GM21390 (cell line): ENCODE measurements at regions not wholly inside any gene's neighbourhood (a gene's known extent, or its start where the extent isn't known, plus 50 kb on each side); places are given as distances from the start of the nearest gene placed in this dataset.
"Not testable (repeated sequence)": the region's sequence is repeated elsewhere in the genome, so short reads cannot be mapped to it uniquely, and the experiment has no call there.

Source experiments
- ATAC-seq: cut with Tn5 transposase; IDR thresholded peaks from one replicate; pipeline ENCODE4 v1.9.1; 2021; ENCODE audit not compliant: unreplicated experiment

DNA sequence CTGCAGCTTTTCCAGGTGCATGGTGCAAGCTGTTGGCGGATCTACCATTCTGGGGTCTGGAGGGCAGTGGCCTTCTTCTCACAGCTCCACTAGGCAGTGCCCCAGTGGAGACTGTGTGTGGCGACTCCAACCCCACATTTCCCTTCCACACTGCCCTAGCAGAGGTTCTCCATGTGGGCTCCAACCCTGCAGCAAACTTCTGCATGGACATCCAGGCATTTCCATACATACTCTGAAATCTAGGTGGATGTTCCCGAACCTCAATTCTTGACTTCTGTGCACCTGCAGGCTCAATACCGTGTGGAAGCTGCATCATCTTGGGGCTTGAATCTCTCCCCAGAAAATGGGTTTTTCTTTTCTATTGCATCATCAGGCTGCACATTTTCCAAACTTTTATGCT lies 160.2 kb upstream of the DYRK2 start:
- not testable (repeated sequence) for ATAC-seq

DNA sequence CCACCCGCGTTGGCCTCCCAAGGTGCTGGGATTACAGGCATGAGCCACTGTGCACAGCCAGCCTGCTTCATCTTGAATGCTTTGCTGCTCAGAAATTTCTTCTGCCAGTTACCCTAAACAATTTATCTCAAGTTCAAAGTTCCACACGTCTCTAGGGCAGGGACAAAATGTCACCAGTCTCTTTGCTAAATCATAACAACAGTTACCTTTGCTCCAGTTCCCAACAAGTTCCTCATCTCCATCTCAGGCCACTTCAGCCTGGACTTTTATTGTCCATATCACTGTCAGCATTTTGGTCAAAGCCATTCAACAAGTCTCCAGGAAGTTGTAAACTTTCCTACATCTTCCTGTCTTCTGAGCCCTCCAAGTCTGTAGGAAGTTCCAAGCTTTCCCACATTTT lies 159.5 kb upstream of the DYRK2 start:
- no peak for ATAC-seq

DNA sequence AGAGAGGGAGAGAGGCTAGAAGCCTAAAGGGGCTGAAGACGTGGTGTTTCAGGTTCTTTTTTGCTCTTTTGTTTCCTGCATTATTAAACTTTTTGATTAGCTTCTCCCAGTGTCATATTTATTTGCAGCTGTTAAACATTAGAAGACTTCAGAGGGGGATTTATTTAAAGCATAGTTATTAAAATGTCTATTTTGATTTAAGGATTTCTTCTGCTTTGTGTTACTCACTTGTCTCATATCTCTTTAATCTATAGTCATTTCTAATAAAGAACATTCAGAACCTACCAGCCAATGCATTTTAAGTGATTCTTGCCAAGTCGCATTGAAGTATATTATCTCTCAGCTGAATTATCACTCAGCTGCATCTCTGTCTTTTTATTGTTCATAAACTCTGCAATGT lies 152.0 kb upstream of the DYRK2 start:
- no peak for ATAC-seq

DNA sequence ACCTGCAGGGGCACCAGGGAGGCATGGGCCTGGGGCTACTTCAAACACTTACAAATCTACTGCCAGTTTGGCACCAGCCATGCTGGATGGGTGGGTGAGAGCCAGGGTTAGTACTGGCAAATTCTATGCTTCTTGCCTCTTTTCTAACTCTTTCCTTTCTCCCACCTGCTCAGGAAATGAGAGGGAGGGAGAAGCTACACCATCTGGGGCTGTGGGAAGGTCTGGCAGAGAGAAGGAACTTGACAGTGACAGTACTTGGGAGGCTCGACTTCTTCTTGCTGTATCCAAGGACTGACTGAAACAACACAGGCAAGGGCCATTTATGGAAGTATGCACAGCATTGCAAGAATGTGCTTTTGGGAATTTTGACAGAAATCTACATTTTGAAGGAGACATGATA lies 149.6 kb upstream of the DYRK2 start:
- no peak for ATAC-seq

DNA sequence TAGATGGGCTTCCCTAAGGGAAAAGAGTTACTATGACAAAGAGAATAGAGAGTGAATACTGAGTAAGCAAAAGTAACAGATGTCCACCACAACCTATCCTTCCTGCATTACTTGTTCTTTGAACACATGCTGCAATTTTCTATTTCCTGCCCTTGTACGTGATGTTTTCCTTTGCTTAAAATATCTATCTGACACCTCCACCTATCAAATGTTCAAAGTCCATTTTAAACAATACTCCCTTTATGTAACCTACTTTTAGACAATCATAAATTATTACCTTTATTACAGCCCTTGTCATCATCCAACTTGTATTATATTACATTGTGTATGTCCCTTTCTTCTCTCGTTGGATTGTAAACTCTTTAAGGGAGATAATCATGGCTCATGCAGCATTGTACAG lies 147.2 kb upstream of the DYRK2 start:
- no peak for ATAC-seq

DNA sequence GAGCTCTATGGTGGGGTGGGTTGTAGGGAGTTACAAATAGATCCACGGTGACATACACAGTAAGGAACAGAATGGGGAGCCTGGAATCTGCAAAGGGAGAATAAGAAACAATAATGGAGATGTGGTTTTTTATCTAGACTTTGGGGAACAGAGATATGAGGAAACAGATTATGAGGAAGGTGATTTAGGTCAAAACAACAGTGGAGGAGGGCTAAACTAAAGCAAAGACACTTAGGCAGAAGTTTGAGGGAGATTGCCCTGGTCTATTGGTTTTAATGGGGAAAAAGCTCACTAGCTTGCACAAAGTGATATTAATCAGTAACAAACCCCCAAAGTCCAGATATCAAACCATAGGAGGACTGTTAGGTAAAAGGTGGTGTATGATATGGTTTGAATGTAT lies 144.5 kb upstream of the DYRK2 start:
- no peak for ATAC-seq

DNA sequence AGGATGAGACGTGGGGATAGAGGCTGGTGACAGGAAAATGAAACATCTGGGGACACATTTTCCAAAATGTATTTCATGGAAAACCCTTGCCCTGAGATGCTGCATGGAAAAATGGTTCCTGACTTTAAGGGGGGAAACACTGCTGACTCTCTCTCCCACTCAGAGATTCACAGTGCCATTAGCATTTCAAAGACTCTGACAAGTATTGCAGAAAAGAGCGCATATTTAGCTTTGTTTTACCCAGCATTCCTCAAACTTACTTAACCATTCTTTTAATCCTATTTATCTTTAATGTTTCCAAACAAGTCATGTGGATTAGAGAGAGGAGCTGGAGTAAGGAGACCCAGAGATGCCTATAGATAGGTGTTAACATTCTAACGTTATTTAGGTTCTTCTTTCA lies 141.8 kb upstream of the DYRK2 start:
- ATAC-seq = no peak

DNA sequence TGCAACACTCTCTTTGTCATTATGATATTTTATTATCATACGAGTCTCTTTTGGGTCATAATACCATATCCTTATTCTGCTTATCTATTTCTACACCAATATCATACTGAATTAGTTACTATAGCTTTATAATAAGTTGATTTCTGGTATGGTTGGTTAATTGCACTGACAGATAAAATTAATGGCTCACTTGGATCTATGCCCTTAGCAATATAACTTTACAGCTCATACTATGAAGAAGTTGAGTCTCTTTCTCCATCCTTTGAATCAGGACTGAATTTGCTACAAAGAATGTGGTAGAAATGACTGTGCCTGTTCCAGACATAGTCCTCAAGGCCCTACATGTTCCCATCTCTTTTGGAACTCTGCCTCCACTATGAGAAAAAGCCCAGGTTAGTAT lies 139.7 kb upstream of the DYRK2 start:
- ATAC-seq = no peak

DNA sequence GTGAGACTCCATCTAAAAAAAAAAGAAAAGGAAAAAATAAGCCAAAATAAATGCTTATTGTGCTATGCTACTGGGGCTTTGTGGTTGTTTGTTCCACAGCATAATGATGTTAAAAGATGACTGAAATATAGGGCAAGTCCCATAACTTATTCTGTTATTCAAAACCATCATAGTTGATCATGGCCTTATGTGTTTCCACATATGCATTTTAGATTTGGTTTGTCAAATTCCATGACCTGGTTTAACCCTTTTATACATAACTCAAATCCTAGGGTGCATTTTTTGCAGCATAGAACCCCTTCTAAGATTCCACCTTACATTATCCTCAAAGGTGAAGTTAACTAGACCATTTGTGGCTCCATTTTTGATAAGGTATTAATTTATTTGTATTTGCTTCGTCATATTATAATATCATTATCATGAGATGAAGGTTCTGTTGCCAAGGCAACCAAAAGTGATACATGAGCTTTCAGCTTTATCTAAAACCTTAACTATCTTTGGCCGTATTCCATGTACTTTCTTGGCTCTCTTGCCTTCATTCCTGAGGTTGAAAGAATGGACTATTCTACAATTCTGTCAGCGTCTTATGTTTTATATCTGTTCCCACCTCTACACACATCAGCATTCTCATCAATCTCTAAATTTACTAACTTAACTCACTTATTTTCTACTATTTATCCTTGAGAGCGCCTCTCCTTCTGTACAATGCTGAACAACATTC lies 138.7 kb upstream of the DYRK2 start:
- no peak for ATAC-seq

DNA sequence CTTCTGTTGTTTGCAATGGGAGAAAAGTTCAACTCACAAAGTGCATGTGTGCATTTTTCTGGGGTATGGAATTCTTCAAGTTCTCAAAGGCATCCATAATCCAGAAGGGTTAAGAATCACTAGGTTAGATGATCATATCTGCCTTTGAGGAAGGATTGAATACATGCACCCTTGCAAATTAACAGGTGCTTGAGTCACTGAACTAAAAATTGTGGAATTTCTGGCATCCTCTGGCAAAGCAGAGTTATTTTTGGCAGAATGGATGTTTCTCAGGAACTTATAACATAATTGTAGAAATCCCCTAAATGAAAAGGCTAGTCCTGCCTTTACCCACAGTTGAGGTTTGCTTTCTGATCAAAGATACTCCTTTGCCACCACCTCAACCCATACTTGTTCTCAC lies 136.5 kb upstream of the DYRK2 start:
- ATAC-seq = no peak

DNA sequence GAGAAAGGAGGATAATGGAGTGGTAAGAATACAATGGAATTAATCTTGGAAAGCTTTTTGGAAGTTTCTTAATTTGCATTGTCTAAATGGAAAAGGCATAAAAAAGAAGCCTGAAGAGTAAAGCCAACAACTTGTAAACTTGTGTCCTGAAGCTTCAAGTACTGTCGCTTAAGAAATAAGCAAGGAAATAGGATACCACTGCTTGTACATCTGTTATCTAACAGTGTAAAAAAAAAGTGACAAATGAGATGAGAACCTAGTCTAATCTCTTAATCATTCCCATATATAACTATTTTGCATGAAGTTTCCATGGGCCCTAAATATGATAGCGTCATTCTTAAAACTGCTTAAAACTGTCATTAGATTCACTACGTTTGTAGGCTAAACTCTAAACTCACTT lies 134.0 kb upstream of the DYRK2 start:
- ATAC-seq = no peak

DNA sequence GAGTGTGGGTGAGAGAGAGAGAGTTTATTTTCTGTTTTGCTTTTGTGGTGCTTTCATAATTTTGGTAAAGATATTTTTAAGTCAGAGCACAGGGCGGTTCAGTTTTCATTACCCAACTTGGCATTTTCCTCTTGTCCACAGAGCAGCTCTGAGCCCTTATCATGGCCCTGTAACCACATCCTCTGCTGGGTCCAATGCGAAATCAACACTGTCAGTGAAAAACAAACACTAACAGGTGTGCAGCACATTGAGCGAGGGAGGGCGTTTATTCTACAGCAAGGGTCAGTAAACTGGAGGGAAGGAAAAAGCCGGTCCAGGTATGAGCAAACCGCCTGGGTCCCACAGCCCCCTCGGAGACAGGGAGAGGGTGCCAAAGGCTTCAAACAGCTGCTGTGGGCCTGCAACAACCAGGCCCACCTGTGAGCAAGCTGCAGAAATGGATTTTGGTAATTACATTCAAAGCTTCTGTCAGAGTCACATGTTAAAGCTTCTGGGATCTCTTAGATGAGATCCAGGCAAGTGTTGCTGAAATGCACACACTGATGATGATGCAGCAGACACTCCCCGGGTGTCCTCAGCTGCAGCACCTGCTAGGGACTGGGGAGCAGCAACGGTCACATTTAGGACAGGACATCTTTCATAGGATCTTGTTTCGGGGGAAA lies 132.7 kb upstream of the DYRK2 start:
- ATAC-seq = peak; percentile 89

DNA sequence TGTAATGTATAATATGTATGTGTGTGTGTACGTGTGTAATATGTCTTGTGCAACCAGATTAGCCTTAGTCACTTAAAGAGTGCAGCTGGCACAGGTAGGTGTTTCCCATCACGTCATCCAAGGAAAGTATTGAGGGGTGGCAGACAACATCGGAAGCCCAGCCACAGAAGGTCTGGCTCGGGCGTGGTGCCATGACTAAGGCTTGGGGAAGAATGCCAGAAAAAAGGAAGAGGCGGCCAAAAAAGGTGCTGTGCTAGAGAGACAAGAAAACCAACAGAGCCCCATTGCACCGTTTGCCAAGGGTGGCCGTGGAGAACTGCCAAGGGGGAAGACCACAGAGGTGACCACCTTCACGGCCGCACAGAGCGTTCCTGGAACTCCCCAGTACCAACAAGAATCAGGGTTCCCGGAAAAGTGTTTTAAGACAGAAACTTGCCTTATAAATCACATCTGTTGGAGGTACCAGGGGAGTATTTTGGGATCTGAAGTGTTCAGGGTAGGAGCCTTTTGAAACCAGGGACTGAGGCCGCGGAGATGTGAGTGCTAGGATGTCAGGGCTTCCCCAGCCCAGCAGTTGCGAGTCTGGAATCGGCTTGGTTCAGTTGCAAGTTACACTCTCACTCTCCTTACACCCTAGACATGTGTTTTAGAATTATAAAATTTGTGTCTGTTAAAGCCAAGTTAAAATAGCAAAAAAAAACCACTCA lies 131.2 kb upstream of the DYRK2 start:
- no peak for ATAC-seq

DNA sequence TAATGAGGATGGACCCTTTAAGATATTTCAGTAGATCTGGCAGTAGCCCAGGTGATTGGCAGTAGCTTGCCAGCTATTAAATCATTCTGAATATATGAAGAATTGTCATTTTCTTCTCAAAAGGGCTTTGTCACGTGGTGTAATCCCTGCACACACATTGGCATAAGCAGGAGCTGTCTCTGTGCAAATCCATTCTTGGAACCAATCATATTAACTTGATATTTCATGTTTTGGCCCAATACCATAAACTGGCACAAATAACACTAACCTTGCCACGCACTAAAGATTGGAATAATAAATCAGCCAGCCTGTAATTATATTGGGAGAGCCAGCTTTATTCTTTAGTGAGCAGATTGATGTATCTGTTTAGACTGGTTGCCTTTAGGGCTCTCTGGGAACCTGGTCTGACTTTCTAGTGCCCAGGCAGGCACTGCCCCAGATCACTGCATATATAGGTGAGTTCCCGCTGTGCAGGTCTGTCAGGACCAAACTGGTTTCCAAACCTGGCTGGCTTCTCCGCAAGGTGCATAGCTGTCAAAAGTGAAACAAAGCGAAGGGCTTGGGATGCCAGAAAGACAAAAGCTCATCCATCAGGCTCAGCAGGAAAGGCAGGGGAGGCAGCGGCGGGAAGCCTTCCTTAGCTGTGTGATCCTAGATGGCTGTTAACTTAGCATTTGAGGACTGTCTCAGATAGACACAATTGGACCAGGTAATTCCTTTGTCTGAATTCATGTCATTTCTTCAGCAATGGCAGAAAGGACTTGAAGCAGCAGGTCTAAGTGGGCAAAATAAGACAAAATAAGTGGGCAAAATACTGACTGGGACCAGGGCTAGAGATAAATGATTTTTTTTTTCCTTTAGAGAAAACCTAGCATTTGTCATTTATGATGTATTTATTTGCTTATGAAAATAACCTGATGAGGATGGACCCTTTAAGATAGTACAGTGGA lies 128.8 kb upstream of the DYRK2 start:
- ATAC-seq = no peak

DNA sequence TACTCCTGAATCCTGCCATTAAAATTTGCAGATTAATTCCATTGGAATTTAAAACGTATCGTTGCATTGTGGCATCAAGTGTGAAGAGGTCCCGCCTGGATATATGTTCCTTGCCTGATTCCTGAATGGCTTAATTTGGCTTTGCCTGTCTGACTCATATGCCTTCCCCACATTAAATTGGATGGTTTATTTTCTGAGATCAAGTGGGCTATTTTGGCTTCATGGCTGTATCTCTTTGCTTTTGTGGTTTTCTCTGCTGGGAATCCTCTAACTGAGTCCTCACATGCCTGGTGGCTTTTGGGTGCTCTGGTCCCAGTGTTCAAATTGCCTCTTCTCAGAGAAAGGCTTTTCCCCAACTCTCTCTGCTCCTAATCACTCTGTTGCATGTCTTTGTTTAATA lies 127.9 kb upstream of the DYRK2 start:
- no peak for ATAC-seq

DNA sequence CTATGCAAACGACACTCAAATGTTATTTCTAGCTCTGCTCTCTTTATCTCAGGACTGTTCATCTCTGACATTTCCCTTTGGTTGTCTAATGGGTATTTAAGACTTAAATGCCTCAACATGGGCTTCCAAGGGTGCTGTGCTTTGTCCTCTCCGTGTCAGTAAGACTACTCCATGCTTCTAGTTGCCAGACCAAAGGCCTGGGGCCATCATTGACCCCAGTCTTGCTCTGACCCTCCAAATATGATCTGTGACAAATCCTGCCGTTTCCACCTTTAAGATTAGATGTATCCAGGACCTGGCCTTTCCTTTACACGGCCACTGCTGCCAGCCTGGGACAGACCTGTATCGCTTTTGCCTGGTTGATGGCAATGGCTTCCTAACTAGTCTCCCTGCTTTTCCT lies 126.3 kb upstream of the DYRK2 start:
- no peak for ATAC-seq

DNA sequence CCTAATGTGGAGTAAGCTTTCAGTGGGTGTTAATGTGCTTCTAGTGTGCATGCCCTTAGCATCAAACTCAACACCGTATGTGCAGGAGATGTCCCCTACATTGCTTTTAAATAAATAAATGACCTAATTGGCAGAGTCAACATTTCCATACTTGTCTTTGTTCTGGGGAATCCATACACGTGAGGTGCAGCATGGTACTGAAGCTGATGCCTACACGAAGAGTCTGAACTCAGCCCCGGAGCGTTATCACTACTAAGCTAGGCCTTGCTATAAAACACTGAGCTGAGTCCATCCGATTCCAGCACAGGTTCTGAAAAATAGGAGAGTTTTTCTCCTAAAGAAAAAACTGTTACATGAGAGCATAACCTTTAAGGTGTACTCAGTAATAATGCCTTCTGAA lies 125.0 kb upstream of the DYRK2 start:
- ATAC-seq = no peak

DNA sequence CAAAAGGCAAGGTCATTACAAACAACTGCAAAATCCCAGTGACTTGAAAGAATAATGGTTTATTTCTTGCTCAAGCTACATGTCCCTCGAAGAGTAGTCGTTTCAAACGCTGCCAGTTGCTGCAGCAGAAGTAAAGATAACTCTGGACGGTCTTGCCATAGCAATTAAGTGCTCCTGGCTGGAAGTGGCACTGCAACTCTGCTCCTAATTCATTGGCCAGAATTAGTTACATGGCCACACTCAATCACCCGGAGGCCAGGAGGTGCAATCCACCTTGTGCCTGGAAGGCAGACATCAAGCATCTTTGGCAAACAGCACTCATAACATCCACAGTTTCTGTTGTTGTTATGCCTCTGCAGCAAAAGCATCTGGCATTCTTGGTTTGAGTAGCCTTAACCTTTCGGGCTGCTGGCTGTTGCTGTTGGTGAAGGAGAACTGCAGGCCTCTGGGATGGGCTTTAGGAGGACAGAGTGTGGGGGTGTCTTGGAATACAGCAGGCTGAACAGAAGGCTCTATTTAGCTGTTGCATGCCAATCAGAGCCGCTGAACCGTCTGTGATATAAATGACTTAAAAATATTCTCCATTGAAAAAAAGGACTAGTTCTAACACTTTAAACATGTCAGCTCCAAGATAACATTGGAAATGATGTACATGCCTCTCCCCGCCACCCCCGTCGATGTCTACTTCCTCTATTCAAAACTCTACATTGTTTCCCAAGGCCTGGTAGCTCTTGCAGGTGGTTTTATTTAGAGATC lies 123.5 kb upstream of the DYRK2 start:
- no peak for ATAC-seq

DNA sequence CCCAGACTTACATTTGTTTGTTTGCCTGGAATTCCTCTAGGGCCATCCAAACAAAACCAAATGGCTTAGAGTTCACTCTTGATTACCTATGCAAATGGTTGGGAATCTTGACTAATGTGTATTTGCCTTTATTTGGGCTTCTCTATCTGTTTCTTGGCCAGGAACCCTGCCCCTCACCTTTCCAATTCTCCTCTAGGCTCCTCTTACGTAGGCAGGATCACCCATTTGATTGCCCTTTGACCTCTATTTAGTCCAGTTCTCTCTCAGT lies 123.0 kb upstream of the DYRK2 start:
- no peak for ATAC-seq

DNA sequence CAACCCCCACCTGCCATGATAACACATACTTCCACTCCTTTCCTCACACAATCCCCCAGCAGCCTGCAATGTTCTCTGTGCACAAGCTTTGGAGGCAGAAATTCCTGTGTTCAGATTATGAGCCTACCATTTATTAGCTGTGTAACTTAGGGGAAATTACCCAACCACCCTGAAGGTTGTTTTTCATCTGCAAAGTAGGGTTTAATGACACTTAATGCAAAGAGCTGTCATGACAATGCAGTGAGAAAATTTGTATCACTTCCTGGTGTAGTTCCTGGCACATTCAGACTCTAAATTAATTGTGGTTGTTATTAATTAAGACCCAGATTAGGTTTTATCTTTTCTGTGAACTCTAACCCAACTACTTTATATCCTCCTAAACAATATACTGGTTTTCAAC lies 122.4 kb upstream of the DYRK2 start:
- ATAC-seq = no peak

DNA sequence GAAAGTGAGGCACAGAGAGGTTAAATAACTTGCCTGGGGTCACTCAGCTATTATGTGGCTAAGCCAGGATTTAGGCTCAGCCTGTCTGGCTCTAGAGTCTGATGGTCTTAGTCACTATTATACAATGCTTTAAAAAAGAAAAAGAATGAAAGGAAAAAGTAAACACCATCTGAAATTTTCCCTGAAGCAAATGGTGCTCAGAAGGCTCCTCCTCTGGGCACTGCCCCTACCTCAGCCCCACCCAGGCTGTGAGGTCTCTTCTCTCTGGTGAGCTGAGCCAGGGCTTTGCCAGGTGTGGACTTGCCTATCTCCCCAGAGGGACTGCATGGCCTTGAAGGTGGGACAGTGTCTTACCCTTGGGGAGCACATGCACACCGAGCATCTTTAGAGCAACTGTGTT lies 117.5 kb upstream of the DYRK2 start:
- ATAC-seq = no peak
